Choroid plexus epithelial cell (primary cell): ENCODE measurements at regions not wholly inside any gene's neighbourhood (a gene's known extent, or its start where the extent isn't known, plus 50 kb on each side); places are given as distances from the start of the nearest gene placed in this dataset.

Experiments
- DNase-seq: peaks from one replicate; pipeline ENCODE4 v3.0.0-alpha.2; 2010; ENCODE audit warnings: low read depth
- H3K4me3 ChIP-seq: 2 replicates; pipeline ENCODE4 v1.5.1; 2011; ENCODE audit warnings: low read depth, mild to moderate bottlenecking, control low read depth, low read length, moderate library complexity
- TF ChIP-seq, protein P1 (sequence below): conservative IDR thresholded peaks from 2 replicates; pipeline ENCODE4 v1.5.1; 2011; ENCODE audit warnings: low read depth, mild to moderate bottlenecking, control low read depth, inconsistent platforms, low read length, moderate library complexity

- H3K4me3 ChIP-seq = no peak overlapping the region
Observed at GRCh38 chr6:126167726-126168125, 172.2 kb upstream of the CENPW start.

DNA sequence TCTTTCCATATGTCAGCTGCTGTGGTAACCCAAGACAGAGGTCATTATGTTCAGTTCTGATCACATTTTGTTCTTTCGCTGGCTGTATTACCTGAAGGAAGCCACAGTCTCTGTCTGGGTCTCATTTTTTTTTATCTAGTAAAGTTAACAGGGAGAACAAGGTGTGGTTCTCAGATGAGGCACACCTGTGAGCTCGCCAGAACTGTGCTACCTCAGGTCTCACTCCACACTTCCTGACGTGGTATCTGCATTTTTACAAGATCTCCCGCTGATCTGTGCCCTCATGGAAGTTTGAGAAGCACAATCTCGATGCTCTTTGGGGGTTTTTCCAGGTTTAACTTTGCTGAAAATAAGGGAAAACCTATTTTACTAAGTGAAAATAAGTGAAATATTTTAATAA lies 169.5 kb upstream of the CENPW start:
- no peak for DNase-seq
- TF ChIP-seq, protein P1, sequence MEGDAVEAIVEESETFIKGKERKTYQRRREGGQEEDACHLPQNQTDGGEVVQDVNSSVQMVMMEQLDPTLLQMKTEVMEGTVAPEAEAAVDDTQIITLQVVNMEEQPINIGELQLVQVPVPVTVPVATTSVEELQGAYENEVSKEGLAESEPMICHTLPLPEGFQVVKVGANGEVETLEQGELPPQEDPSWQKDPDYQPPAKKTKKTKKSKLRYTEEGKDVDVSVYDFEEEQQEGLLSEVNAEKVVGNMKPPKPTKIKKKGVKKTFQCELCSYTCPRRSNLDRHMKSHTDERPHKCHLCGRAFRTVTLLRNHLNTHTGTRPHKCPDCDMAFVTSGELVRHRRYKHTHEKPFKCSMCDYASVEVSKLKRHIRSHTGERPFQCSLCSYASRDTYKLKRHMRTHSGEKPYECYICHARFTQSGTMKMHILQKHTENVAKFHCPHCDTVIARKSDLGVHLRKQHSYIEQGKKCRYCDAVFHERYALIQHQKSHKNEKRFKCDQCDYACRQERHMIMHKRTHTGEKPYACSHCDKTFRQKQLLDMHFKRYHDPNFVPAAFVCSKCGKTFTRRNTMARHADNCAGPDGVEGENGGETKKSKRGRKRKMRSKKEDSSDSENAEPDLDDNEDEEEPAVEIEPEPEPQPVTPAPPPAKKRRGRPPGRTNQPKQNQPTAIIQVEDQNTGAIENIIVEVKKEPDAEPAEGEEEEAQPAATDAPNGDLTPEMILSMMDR = no peak
- H3K4me3 ChIP-seq = no peak overlapping the region

More at GRCh38 chr6:126167726-126168125, 172.2 kb upstream of the CENPW start:
- TF ChIP-seq, protein P1 = no peak
- DNase-seq = peak; percentile 22

DNA sequence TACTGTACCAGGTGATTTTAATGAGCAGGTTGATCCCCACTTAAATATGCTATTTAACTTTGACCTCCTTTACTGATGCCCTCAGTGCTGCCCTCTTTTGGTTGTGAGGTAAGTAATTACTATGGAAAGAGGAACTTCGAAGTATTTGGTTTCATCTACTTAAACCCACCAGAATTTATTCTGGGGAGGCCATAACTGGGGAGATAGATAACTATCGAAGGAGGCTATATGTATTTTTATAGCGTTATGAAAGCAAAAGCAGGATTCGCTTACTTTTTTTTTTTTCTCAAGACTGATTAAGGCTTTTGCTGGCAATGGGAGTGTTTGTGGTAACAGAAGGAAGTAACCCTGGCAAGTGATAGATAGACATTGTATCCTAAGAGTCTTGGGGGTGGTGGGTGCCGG lies 168.9 kb upstream of the CENPW start:
- peak; percentile 56 for DNase-seq
- no peak overlapping the region for H3K4me3 ChIP-seq
- TF ChIP-seq, protein P1 = peak; percentile 59

DNA sequence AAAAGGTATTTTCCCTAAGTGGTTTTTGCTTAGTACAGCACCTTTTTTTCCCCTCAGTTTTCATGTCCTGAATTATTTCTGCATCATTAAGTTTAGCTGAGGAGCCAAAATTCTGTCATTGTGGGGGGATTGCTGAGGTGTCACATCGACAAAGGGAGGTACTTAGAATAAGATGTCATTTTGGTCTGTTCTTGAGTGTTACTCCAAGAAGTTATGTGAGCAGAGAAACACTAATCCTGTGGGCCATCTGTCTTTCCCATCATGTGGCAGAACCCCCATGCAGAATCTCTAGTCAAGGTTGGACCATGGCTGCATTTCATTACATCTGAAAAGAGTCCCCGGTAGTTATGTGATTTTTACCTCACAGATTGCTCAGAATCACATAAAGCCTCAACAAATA lies 167.8 kb upstream of the CENPW start:
- H3K4me3 ChIP-seq = no peak overlapping the region
- DNase-seq = no peak
- TF ChIP-seq, protein P1 = no peak

GRCh38 chr6:126173265-126173664 lies 166.7 kb upstream of the CENPW start:
- DNase-seq = no peak
- no peak overlapping the region for H3K4me3 ChIP-seq
- TF ChIP-seq, protein P1 = no peak

DNA sequence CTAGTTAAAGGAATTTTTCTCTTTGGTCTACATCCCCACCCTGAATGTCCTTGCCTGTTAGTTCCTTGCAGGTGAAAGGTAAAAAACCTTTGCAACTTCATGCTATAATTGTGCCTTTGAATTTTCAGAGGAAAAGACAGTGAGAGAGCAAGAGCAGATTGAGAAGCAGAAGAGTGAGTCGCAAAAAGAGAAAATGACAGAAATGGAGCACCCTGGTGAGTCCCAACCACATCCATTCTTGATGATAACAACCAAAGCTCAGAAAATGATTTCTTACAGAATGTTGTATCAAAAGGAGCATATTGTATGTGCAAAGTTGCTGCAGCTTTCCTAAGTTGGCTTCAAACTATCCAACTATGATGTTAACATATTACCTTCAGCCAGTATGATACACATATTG lies 165.2 kb upstream of the CENPW start:
- TF ChIP-seq, protein P1 = no peak
- H3K4me3 ChIP-seq = no peak overlapping the region
- peak; percentile 23 for DNase-seq

DNA sequence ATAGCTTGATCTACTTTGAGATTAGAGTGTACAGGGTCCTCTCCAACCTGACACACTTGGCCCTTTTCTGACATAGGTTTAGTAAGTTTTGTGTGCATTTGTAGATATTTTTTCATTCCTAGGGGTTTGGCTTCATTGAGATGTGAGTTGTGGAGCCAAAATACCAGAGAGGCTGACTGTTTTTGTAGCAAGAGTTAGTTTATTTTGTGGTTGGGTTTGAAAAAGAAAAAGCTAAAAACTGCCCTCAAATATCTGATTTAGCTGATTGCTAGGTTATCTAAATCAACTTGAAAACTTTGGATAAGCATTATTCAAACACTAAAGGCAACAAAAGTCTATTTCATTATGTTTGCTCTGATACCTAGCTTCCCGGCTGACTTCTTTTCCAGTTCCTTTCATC lies 164.7 kb upstream of the CENPW start:
- no peak overlapping the region for H3K4me3 ChIP-seq
- TF ChIP-seq, protein P1 = no peak
- no peak for DNase-seq
